ENCODE measurements at regions not wholly inside any gene's neighbourhood (a gene's known extent, or its start where the extent isn't known, plus 50 kb on each side); places are given as distances from the start of the nearest gene placed in this dataset.
"Not testable (repeated sequence)": the region's sequence is repeated elsewhere in the genome, so short reads cannot be mapped to it uniquely, and the experiment has no call there.

GRCh38 chr9:41308953-41309352 is 119.8 kb upstream of the ZNG1F start:
- not testable (repeated sequence) for TF ChIP-seq CTCF (IDR thresholded peaks at IDR 0.05); REST (IDR thresholded peaks at IDR 0.05; ENCODE audit: insufficient read depth in 1 of 2, low read depth in 2 of 2, low read length in 1 of 2)

Measured in Panc1 (cell line).